ENCODE measurements at regions not wholly inside any gene's neighbourhood (a gene's known extent, or its start where the extent isn't known, plus 50 kb on each side); places are given as distances from the start of the nearest gene placed in this dataset.

- DNase-seq (no peak), ATAC-seq (no peak)
Observed at GRCh38 chr18:2425426-2426317, 145.6 kb downstream of the METTL4 start.

GRCh38 chr18:2430191-2430590 is 141.1 kb downstream of the METTL4 start:
- DNase-seq, result no peak

GRCh38 chr18:2431806-2432205 is 139.5 kb downstream of the METTL4 start:
- DNase-seq (no peak), ATAC-seq (no peak)

More at GRCh38 chr18:2430191-2430590, 141.1 kb downstream of the METTL4 start:
- no peak for ATAC-seq

- DNase-seq, result no peak
- ATAC-seq, result no peak
Observed at GRCh38 chr18:2433366-2433765, 137.9 kb downstream of the METTL4 start.

- DNase-seq (no peak), ATAC-seq (no peak)
Observed at GRCh38 chr18:2441544-2441943, 129.8 kb downstream of the METTL4 start.

GRCh38 chr18:2442006-2442405 is 129.3 kb downstream of the METTL4 start:
- no peak for ATAC-seq
- no peak for DNase-seq

- ATAC-seq (no peak), DNase-seq (no peak)
Observed at GRCh38 chr18:2442726-2443275, 128.5 kb downstream of the METTL4 start.

- ATAC-seq, result no peak
- no peak for DNase-seq
Observed at GRCh38 chr18:2444201-2444875, 127.0 kb downstream of the METTL4 start.

- no peak for DNase-seq
- no peak for ATAC-seq
Observed at GRCh38 chr18:2448565-2449151, 122.6 kb downstream of the METTL4 start.

GRCh38 chr18:2451556-2451955 is 119.7 kb downstream of the METTL4 start:
- ATAC-seq (no peak), DNase-seq (no peak)

- ATAC-seq (no peak), DNase-seq (no peak)
Observed at GRCh38 chr18:2459886-2460285, 111.4 kb downstream of the METTL4 start.

- no peak for ATAC-seq
- DNase-seq, result no peak
Observed at GRCh38 chr18:2466978-2467377, 104.3 kb downstream of the METTL4 start.

- DNase-seq (no peak), ATAC-seq (no peak)
Observed at GRCh38 chr18:2468051-2468450, 103.3 kb downstream of the METTL4 start.

GRCh38 chr18:2471523-2471922 is 99.8 kb downstream of the METTL4 start:
- DNase-seq (no peak), ATAC-seq (no peak)

GRCh38 chr18:2478662-2479061 is 92.6 kb downstream of the METTL4 start:
- DNase-seq, result no peak
- ATAC-seq, result no peak

GRCh38 chr18:2480536-2480935 is 90.8 kb downstream of the METTL4 start:
- no peak for ATAC-seq

GRCh38 chr18:2482706-2483475 is 88.4 kb downstream of the METTL4 start:
- ATAC-seq (no peak), DNase-seq (no peak)

More at GRCh38 chr18:2480536-2480935, 90.8 kb downstream of the METTL4 start:
- no peak for DNase-seq

GRCh38 chr18:2485983-2486382 is 85.3 kb downstream of the METTL4 start:
- ATAC-seq (no peak), DNase-seq (no peak)

- DNase-seq (no peak), ATAC-seq (no peak)
Observed at GRCh38 chr18:2486426-2486825, 84.9 kb downstream of the METTL4 start.

Measured in stimulated activated naive CD8-positive, alpha-beta T cell treated with anti-CD3 and anti-CD28 coated beads, Interleukin-15, Interleukin-2, amounts not matched to agents 100 U/mL and 50 U/mL, for 24 hours (primary cell).